Activated CD8-positive, alpha-beta memory T cell treated with anti-CD3 and anti-CD28 coated beads, Interleukin-2, amount 10 ng/mL, durations not matched to agents 7 days and 5 days (primary cell): ENCODE measurements at regions not wholly inside any gene's neighbourhood (a gene's known extent, or its start where the extent isn't known, plus 50 kb on each side); places are given as distances from the start of the nearest gene placed in this dataset.

Source experiments
- ATAC-seq: fragments of 150-1000 bp; cut with Tn5 transposase; one replicate; pipeline ENCODE4 v1.10.0; 2021; ENCODE audit warnings: moderate library complexity
- CTCF ChIA-PET: fragments of 350-600 bp; sonication (Branson Sonifier 250); formaldehyde crosslinking; loops from one replicate; lab custom pipeline; 2021; ENCODE audit warnings: antibody characterized with exemption; lab: Charles Lee
- DNase-seq: peaks from one replicate; pipeline ENCODE4 v3.0.0-alpha.2; 2020
- H3K27ac Mint-ChIP-seq: one replicate; pipeline ENCODE4 v1.8.0; 2021; ENCODE audit warnings: mild to moderate bottlenecking, mixed read lengths
- H3K27me3 Mint-ChIP-seq: one replicate; pipeline ENCODE4 v1.8.0; 2021; ENCODE audit warnings: mixed read lengths
- H3K36me3 Mint-ChIP-seq: one replicate; pipeline ENCODE4 v1.8.0; 2021; ENCODE audit warnings: mild to moderate bottlenecking, mixed read lengths
- H3K4me1 Mint-ChIP-seq: one replicate; pipeline ENCODE4 v1.8.0; 2021; ENCODE audit warnings: mixed read lengths
- H3K4me3 Mint-ChIP-seq: one replicate; pipeline ENCODE4 v1.8.0; 2021; ENCODE audit warnings: mild to moderate bottlenecking, moderate library complexity, mixed read lengths
- H3K9me3 Mint-ChIP-seq: one replicate; pipeline ENCODE4 v1.8.0; 2022; ENCODE audit warnings: low read depth, mixed read lengths

DNA sequence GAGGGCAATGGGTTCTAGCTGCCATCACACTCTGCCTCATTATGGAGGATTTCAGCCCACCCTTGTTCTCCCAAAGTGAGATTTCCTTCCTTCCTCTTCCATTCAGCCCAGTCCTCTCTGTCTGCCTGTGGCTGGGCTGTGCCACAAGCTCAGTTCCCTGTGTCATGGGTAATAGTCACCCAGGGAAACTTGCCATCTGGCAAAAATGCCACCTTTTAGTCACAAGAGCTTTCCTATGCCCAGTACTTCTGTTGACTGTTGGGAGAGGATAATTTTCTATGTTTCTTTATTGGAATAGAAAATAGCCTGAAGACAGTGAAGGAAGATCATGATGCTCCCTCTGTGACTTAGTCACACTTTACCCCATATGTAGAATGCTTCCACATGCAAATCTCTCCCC is 71.4 kb downstream of the TLR4 start:
- Mint-ChIP-seq H3K27me3 (peaks cover 13% of the 10 kb centered on the region), H3K4me1 (peaks cover 28% of the 10 kb centered on the region), H3K36me3 (no peaks in the 10 kb centered on the region), H3K27ac (no peak overlapping the region), H3K4me3 (no peak overlapping the region), H3K9me3 (no peaks in the 10 kb centered on the region)
- CTCF ChIA-PET, result no interaction called here
- no peak for ATAC-seq
- DNase-seq, result no peak

DNA sequence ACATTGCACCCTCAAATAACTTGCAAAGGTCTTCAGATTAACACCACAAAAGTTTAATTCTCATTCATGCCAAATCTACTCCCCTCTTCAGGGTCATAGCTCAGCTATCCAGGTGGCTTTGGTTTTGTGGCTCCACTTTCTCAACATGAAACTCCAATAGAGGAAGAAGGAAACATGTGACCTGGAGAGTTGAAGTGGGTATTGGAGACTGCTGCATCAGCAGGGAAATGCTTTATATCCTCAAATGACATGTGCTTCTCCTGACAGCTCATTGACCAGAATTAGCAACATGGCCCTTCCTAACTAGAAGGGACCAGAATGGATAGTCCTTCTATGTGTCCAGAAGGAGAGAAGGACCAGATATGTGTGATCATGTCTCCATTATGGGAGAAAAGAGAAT is 73.6 kb downstream of the TLR4 start:
- no peaks in the 10 kb centered on the region for H3K9me3 Mint-ChIP-seq
- peaks cover 31% of the 10 kb centered on the region for H3K4me1 Mint-ChIP-seq
- H3K4me3 Mint-ChIP-seq, result no peak overlapping the region
- H3K27me3 Mint-ChIP-seq, result peaks cover 7% of the 10 kb centered on the region
- DNase-seq (no peak), ATAC-seq (peak; percentile 51)
- CTCF ChIA-PET, result no interaction called here
- H3K36me3 Mint-ChIP-seq, result no peaks in the 10 kb centered on the region
- no peak overlapping the region for H3K27ac Mint-ChIP-seq

DNA sequence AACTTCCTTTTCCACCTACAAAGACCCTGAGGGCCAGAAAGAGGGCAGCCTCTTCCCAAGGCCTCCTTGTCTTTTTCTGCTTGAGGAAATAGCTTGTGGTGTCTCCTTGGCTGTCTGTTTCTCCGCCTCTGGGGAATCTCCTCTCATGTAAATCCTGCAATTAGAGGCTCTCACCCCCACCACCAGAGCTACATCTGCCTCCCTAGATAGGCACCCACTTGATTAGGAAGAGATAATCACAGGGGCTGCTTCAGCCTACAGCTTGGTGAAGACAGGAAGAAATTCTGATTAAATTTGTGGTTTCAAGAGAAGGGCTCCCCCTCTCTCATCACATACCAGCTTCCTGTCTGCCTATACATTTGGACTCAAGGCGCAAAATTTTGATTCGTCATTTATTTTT is 75.6 kb downstream of the TLR4 start:
- ATAC-seq (no peak), DNase-seq (no peak)
- Mint-ChIP-seq H3K4me3 (no peak overlapping the region), H3K36me3 (no peaks in the 10 kb centered on the region), H3K9me3 (no peaks in the 10 kb centered on the region), H3K27ac (no peak overlapping the region), H3K4me1 (peaks cover 31% of the 10 kb centered on the region), H3K27me3 (peaks cover 3% of the 10 kb centered on the region)
- CTCF ChIA-PET, result no interaction called here

DNA sequence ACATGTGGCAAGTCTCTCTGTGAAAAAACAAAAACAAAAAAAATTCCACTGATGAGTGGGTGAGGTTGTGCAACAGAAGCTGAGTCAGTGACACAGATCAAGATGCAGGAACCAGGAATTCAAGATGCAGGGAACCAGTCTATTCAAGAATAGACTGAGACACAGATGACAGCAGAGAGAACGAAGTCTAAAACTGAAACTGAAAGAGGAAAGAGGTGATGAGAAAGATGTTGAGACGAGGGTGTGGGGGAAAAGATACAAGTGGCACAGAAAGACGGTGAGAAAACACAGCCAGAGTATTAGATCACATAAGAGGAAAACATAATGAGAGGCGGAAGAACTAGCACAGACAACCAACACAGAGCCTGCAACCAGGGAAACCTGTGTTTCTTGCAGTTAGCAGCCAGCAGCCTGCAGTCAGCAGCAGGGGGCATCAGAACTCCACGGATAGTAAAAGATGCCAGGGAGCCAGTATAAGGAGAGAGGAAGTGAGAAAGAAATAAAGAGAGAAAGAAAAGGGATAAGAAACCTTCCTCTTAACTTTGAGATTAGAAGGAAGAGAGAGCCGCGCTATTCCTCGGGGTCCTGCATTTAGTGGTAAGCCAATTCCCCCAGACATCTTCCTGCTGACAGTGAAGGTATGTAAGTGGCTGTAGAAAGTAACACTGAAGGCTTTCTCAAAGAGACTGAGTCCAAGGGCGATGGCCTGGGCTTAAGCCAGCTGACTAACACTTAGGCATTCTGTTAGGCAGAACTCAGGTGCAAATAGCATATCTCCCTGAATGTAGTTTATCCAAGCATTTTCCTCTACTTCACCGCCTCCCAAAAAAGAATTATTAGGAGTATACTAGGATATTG is 79.0 kb downstream of the TLR4 start:
- no peaks in the 10 kb centered on the region for H3K9me3 Mint-ChIP-seq
- peaks cover 26% of the 10 kb centered on the region for H3K4me1 Mint-ChIP-seq
- H3K4me3 Mint-ChIP-seq, result no peak overlapping the region
- ATAC-seq (peak; percentile 78), DNase-seq (peak; percentile 80)
- peaks cover 3% of the 10 kb centered on the region for H3K27me3 Mint-ChIP-seq
- CTCF ChIA-PET, result interaction anchor here (1.0 kb wide), 1 partner anchor 42 kb away, joined by 3 read pairs; no protein-coding TSS in a partner anchor
- H3K27ac Mint-ChIP-seq, result no peak overlapping the region
- H3K36me3 Mint-ChIP-seq, result no peaks in the 10 kb centered on the region

DNA sequence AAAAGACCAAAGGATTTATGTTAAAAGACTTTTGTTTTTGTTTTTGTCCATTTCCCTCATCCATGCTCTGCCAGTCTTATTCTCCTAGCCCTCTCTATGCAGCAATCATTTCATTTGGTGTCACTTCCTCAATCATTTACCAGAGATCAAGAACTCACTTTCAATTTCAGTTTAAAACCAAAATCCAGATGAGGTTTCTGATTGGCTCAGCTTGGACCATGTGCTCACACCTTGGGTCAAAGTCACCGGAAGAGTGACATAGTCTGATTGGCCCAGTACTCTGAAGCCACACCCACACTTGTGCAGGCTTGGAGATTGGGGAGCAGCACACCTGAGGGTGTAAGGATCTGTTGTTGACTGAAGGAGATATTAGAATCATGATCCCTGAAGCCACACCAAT is 79.6 kb downstream of the TLR4 start:
- ATAC-seq (peak; percentile 73), DNase-seq (peak; percentile 69)
- Mint-ChIP-seq H3K36me3 (no peaks in the 10 kb centered on the region), H3K9me3 (no peaks in the 10 kb centered on the region), H3K4me3 (no peak overlapping the region), H3K27me3 (peaks cover 3% of the 10 kb centered on the region), H3K4me1 (peaks cover 21% of the 10 kb centered on the region), H3K27ac (no peak overlapping the region)
- CTCF ChIA-PET, result interaction anchor here (0.7 to 1.1 kb wide), 2 partner anchors 22 to 31 kb away, joined by 3 read pairs; no protein-coding TSS in a partner anchor

DNA sequence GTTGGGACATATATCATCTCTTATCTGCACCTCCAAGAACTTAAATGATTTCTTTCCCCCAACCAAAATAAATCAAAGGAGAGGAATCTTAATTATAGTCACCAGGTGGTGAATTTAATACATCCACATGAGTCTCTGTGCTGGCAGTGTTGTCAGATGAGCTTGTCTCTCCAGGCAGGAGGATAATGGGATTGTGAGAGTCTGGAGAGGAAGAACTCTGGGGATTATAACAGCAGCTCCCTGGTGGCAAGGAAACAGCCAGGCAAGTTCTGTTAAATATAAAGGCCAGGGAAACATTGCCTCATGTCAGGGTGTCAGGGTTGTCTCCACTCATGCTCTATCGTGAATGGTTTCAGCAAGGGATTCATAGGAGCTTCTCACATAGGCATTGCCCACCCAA is 80.8 kb downstream of the TLR4 start:
- ATAC-seq (no peak), DNase-seq (no peak)
- Mint-ChIP-seq H3K4me1 (peaks cover 10% of the 10 kb centered on the region), H3K27ac (no peak overlapping the region), H3K27me3 (no peaks in the 10 kb centered on the region), H3K36me3 (no peaks in the 10 kb centered on the region), H3K4me3 (no peak overlapping the region), H3K9me3 (no peaks in the 10 kb centered on the region)
- CTCF ChIA-PET, result interaction anchor here (1.1 kb wide), 1 partner anchor 30 kb away, joined by 3 read pairs; no protein-coding TSS in a partner anchor

DNA sequence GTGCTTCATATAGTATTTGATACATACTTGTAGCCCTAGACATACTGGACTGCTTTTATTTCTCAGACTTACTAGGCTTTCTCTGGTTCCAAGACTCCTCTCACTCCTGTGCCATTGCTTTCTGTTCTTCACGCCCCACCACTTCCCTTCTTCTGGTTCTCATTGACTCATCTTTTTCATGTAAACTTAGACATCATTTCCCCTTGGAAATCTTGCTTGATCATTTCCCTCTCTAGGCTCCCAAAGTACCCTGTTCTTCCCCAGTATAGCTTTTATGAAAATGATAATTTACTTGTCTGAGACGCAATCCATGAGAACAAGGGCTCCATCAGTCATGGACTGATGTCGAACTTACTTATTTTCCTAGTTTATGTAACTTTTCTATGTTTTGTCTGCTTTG is 83.5 kb downstream of the TLR4 start:
- CTCF ChIA-PET, result interaction anchor here (1.2 kb wide), 1 partner anchor 10 kb away, joined by 3 read pairs; no protein-coding TSS in a partner anchor
- ATAC-seq (no peak), DNase-seq (no peak)
- H3K4me1 Mint-ChIP-seq, result peaks cover 5% of the 10 kb centered on the region
- no peaks in the 10 kb centered on the region for H3K9me3 Mint-ChIP-seq
- no peak overlapping the region for H3K4me3 Mint-ChIP-seq
- no peaks in the 10 kb centered on the region for H3K27me3 Mint-ChIP-seq
- no peaks in the 10 kb centered on the region for H3K36me3 Mint-ChIP-seq
- H3K27ac Mint-ChIP-seq, result no peak overlapping the region

DNA sequence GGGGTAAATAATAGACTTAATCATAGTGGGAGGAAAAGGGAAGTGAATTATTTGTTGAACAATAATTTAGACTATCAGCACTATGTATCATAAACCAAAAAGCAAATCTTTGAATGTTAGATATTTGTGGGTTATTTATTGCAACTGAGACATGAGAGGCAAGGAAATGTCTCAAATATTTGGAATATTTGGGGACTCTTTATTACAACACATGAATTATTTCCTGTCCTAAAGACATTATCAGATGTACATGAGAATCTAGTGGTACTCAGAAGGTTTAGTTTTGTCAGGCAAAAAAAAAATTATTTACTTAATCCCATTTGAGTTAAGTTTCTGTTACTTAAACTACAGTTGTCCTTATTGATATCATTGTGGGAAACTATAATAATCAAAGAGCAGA is 91.1 kb downstream of the TLR4 start:
- peaks cover 7% of the 10 kb centered on the region for H3K27me3 Mint-ChIP-seq
- no peaks in the 10 kb centered on the region for H3K4me1 Mint-ChIP-seq
- H3K9me3 Mint-ChIP-seq, result no peaks in the 10 kb centered on the region
- H3K36me3 Mint-ChIP-seq, result no peaks in the 10 kb centered on the region
- no peak overlapping the region for H3K4me3 Mint-ChIP-seq
- CTCF ChIA-PET, result no interaction called here
- DNase-seq, result no peak
- no peak overlapping the region for H3K27ac Mint-ChIP-seq
- no peak for ATAC-seq

DNA sequence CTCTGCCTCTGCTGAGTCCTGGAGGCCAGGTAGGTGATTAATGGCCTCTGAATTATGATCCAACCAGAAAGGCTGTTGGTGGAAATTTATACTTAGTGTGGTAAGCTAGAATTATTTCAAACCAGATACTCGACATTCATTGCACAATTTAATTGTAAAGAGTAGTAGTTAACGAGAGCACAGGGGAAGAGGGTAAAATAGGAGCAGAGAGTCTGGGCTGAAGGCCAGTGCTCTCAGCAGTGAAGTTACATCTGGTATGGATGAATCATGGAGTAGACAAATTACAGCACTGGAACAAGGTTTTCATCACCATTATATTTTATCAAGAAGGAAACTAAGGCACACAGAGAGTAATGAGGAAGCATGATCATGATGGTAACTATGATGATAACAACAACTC is 92.5 kb downstream of the TLR4 start:
- Mint-ChIP-seq H3K9me3 (no peaks in the 10 kb centered on the region), H3K27ac (no peak overlapping the region), H3K36me3 (no peaks in the 10 kb centered on the region), H3K4me1 (no peaks in the 10 kb centered on the region), H3K27me3 (peaks cover 12% of the 10 kb centered on the region), H3K4me3 (no peak overlapping the region)
- DNase-seq, result no peak
- CTCF ChIA-PET, result no interaction called here
- no peak for ATAC-seq

DNA sequence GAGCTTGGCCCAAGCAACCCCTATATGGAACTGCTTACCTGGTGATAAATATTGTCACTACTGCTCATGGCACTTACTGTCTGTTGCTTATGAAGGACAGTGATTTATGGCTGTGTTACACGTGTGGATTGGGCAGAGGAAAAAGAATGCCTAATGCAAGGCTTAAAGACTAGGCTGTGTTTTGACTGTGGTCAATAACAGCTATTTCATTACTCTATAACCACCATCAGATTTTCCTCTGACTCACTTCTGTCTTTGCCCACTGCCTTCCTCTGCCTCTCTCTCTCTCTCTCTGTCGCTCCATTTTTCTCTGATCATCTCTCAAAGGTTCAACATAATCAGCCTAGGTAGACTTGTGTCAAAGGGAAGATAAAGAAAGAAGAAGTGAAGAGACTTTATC is 96.2 kb downstream of the TLR4 start:
- CTCF ChIA-PET, result no interaction called here
- no peaks in the 10 kb centered on the region for H3K4me1 Mint-ChIP-seq
- H3K9me3 Mint-ChIP-seq, result no peaks in the 10 kb centered on the region
- no peak for ATAC-seq
- H3K27ac Mint-ChIP-seq, result no peak overlapping the region
- no peak overlapping the region for H3K4me3 Mint-ChIP-seq
- H3K27me3 Mint-ChIP-seq, result peaks cover 26% of the 10 kb centered on the region
- H3K36me3 Mint-ChIP-seq, result no peaks in the 10 kb centered on the region
- DNase-seq, result no peak

DNA sequence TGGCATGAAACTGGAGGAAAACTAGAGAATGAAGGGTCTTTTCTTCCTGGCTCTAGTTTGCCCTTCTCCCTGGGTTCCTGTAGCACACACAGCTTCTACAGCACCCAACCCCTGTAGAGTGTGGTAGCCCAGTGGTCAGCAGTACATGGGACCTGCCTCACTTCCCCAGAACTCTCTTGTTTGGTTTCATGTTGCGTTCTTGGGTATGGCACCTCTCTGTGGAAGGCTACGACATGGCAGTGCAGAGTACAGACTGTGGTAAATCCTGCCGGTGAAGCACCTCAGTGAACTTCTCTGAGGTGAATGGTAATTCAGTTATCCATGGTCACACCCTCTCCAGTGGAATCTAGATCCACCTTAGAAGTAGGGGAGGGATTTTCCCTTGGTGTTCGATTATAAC is 105.5 kb downstream of the TLR4 start:
- no peak overlapping the region for H3K4me3 Mint-ChIP-seq
- CTCF ChIA-PET, result no interaction called here

DNA sequence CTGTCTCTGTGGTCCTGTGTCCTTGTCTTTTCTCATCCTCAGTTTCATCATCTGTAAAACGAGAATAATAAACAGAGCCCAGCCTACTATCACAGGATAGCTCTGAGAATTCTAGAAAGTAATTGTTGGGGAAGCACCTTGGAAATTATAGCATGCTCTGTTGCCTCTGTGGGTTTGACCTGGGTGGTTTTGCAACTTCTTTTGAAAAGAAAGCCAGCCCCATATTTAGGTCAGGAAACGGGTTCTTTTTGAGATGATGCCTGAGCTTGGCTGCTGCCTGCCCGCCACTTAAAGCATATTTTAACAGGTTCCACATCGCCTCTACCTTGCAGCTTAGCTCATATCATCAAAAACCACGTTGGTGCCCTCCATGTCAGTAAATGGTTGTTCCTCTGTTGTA is 111.1 kb downstream of the TLR4 start:
- peaks cover 26% of the 10 kb centered on the region for H3K27me3 Mint-ChIP-seq
- CTCF ChIA-PET, result interaction anchor here (0.8 kb wide), 1 partner anchor 31 kb away, joined by 3 read pairs; no protein-coding TSS in a partner anchor
- H3K4me1 Mint-ChIP-seq, result peaks cover 10% of the 10 kb centered on the region
- ATAC-seq (no peak), DNase-seq (no peak)
- H3K36me3 Mint-ChIP-seq, result no peaks in the 10 kb centered on the region
- H3K9me3 Mint-ChIP-seq, result no peaks in the 10 kb centered on the region
- H3K27ac Mint-ChIP-seq, result no peak overlapping the region
- no peak overlapping the region for H3K4me3 Mint-ChIP-seq

More for the DNA sequence above, 105.5 kb downstream of the TLR4 start:
- DNase-seq (no peak), ATAC-seq (no peak)
- Mint-ChIP-seq H3K27ac (no peak overlapping the region), H3K4me1 (no peaks in the 10 kb centered on the region), H3K9me3 (no peaks in the 10 kb centered on the region), H3K27me3 (peaks cover 23% of the 10 kb centered on the region), H3K36me3 (no peaks in the 10 kb centered on the region)

DNA sequence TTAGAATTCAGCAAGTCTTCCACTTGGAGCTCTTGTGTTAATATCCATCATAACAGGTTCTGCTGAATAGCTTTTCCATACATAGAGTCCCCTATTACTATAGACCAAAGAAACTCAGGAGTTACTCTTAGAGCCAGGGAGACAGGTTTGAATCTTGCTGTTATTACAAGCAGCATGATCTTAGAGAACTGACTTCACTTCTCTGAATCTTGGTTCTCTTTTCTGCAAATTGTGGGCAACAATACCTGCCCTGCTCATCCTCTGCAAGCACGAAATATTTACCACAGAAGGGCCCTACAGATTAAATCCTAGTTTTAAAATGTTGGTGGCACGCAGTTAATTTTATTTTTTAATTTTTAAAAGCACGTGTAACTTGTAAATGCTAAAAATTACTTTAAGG is 111.7 kb downstream of the TLR4 start:
- ATAC-seq (no peak), DNase-seq (no peak)
- no peak overlapping the region for H3K4me3 Mint-ChIP-seq
- peaks cover 10% of the 10 kb centered on the region for H3K4me1 Mint-ChIP-seq
- H3K27ac Mint-ChIP-seq, result no peak overlapping the region
- H3K27me3 Mint-ChIP-seq, result peaks cover 31% of the 10 kb centered on the region
- H3K9me3 Mint-ChIP-seq, result no peaks in the 10 kb centered on the region
- no peaks in the 10 kb centered on the region for H3K36me3 Mint-ChIP-seq
- CTCF ChIA-PET, result no interaction called here

DNA sequence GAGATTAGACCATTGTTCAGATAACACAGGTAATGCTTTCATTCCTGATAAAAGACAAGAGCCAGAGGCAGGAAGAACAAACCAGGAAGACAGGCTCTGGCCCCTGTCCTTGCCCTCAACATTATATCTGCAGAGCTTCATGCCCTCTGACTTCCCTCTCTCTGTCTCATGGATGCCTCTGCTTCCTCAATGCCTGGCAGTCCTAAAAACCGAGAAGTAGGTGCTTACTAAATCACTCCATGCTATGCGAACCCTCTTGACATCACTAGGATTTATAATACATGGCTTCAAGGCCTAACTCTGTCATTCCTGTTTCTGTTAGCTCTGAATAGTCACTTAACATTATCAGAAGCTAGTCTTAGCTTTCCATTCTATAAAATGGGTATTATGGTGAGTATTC is 117.8 kb downstream of the TLR4 start:
- H3K4me1 Mint-ChIP-seq, result peaks cover 23% of the 10 kb centered on the region
- no peak overlapping the region for H3K27ac Mint-ChIP-seq
- DNase-seq, result no peak
- H3K9me3 Mint-ChIP-seq, result no peaks in the 10 kb centered on the region
- H3K36me3 Mint-ChIP-seq, result no peaks in the 10 kb centered on the region
- H3K27me3 Mint-ChIP-seq, result peaks cover 53% of the 10 kb centered on the region
- no peak for ATAC-seq
- CTCF ChIA-PET, result no interaction called here
- H3K4me3 Mint-ChIP-seq, result no peak overlapping the region
